GM19328 (cell line): ENCODE measurements at regions not wholly inside any gene's neighbourhood (a gene's known extent, or its start where the extent isn't known, plus 50 kb on each side); places are given as distances from the start of the nearest gene placed in this dataset.
"Not testable (repeated sequence)": the region's sequence is repeated elsewhere in the genome, so short reads cannot be mapped to it uniquely, and the experiment has no call there.

Source experiments
- ATAC-seq: cut with Tn5 transposase; IDR thresholded peaks from one replicate; pipeline ENCODE4 v1.9.1; 2021; ENCODE audit warnings: mild to moderate bottlenecking, moderate library complexity; ENCODE audit not compliant: unreplicated experiment

DNA sequence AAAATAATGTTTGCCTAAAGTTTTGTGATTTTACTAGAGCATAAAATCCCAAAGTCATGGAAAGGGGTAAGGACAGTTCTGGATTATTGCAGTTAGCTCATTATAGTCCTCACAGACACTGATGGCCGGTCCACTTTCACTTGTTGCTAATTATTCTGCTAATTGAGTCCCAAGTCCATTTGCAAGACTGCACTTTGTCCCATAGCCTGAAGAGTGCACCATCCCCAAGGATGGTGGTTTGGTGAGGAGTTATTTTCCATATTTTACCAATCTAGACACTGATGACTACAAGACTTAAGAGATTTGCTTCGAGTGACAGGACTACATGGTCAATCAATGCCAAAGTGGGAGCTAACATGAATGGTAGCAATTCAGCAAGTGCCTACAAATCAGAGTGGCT is 181.8 kb upstream of the CACNA2D1 start:
- no peak for ATAC-seq

DNA sequence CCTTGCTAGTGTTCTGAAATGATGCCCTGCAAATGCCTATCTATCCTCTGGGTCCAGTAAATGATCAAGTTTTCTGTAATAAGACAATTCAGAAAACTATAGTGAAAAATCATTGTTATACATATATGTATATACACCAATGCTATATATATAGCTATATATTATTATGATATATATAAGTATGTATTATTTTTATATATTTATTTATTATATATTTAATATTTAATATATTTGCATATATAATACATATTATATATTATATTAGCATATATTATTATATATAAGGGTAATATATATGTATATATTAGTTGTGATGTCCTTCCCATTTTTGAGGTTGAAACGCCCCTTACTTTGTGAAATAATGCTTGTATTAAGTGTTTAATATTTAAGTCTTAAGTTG is 181.4 kb upstream of the CACNA2D1 start:
- no peak for ATAC-seq

DNA sequence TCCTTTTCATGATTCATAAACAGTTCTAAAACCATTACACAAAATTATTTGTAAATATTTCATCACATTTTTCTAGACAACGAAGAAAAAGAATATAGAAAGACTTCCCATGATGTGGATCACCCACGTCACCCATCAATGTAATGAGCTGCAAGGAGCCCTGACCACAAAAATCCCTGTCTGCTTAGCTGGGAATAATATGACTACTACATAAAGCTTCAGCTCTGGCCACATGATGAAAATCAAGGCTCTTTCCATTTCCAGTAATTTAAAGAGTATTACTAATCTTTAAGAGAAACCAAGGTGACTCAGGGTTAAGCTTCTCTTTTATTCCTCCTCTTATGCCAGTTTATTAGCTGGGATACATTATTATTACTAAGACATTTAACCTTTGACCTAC is 180.8 kb upstream of the CACNA2D1 start:
- ATAC-seq: no peak

DNA sequence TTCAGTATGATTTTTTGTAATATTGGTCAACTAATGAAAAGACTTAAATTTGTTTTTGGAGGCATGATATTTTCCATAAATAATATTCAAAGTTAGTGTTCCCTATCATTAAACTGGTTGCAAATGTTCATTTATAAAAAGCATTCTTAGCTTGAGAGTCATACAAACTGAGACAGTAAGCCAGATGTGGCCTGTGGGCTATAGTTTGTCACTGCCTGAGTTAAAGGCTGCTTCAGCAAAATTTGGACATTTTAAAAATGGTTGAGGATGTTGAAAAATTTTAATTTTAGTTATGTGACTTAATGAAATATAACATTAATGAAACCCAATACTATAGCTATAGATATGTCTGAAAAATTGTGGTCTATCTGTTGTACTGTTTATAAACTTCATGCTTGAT is 180.2 kb upstream of the CACNA2D1 start:
- no peak for ATAC-seq

DNA sequence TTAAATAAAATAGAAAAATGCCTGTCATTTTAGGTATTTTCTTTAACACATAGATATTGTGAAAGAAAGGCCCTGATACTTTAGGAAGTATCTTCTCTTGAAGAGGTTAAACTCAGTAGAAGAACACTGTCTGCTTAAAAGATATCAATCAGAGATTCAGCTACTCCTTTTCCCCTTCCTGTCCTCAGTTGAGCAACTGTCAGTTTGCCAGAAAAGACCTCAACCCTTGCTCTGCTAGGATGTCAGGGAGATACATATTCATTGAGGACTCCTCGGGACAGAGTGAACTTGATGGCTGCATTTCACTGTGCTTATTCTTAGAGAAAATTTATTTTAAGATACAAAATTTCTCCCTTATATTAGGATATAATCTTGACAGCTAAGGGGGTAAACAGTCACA is 173.6 kb upstream of the CACNA2D1 start:
- no peak for ATAC-seq

DNA sequence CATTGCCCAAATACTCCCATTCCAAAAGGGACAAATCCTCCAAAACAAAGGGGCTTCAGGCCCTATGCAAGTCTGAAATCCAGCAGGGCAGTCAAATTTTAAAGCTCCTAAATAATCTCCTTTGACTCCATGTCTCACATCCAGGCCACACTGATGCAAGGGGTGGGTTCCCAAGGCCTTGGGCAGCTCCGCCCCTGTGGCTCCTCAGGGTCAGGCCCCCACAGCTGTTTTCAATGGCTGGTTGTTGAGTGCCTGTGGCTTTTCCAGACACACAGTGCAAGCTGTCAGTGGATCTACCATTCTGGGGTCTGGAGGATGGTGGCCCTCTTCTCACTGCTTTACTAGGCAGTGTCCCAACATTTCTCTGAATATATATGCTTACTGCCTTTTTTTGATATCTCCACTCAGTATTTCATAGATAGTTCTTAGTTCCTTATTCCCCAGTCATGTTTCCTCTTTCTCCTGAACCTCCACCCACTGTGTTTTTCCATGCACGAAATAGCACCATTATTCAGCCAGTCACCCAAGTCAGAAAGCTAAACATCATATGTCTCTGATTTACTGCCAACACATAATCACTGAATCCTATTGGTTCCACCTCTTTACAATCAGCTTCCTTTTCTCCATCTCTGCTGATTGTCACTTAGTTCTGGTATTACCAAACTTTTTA is 172.6 kb upstream of the CACNA2D1 start:
- ATAC-seq: no peak

DNA sequence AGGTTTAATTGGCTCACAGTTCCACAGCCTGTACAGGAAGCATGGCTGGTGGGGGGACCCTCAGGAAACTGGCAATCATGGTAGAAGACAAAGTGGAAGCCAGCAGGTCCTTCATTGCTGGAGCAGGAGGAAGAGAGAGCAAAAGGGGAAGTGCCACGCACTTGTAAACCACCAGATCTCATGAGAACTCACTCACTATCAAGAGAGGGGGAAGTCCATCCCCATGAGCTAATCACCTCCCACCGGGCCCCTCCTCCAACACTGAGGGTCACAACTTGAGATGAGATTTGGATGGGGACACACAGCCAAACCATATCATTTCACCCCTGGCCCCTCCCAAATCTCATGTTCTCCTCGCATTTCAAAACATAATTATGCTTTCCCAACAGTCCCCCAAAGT is 171.9 kb upstream of the CACNA2D1 start:
- peak; percentile 62 for ATAC-seq

DNA sequence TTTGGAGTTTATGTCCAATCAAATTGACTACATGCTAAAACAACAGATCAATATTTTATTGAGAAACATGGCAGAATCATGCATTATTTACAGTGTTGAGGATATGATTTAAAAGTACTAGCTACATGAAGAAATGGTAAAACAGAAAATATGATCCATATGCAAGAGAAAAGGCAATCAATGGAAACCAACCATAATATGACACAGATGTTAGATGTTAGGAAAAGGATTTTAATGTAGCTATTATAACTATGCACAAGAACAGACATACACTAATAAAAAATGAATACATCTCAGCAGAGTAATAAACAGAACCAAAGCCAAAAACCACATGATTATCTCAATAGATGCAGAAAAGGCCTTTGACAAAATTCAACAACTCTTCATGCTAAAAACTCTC is 166.2 kb upstream of the CACNA2D1 start:
- ATAC-seq: no peak

DNA sequence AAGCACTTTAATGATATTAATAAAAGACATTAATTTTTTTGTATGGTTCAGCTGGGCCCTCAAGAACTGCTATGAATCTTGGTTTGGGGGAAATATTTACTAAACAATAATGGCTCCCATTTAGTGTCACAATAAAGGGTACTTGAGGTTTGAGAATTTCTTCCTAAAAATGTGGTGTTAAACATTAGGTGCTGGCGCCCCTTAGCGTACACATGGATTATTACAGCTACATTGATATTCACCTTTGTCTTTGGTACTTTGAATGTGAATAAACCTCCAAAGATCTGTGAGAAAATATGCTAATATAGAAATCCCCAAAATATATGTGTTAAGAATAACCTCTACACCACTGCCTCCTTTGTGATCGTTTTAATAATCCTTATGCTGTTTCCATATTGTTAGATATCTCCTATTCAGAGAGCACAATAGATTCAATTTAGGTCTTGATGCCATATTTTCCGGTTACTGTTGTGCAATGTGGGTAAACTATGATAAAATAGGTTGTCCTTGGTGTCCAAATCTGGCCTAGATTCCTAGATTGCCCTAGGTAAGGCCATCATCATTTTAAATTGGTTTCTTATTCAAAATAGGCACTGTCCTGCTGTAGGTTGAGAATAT is 161.8 kb upstream of the CACNA2D1 start:
- no peak for ATAC-seq

DNA sequence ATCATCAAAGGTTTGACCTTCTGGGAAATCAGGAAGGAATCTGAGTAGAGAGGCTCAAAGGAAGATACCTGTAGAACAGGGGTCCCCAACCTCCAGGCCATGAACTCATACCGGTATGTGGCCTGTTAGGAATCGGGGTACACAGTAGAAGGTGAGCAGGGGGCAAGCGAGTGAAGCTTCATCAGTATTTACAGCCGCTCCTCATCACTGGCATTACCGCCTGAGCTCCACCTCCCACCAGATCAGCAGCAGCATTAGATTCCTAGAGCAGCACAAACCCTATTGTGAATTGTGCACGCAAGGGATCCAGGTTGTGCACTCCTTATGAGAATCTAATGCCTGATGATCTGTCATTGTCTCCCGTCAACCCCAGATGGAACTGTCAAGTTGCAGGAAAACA is 158.5 kb upstream of the CACNA2D1 start:
- ATAC-seq: no peak

DNA sequence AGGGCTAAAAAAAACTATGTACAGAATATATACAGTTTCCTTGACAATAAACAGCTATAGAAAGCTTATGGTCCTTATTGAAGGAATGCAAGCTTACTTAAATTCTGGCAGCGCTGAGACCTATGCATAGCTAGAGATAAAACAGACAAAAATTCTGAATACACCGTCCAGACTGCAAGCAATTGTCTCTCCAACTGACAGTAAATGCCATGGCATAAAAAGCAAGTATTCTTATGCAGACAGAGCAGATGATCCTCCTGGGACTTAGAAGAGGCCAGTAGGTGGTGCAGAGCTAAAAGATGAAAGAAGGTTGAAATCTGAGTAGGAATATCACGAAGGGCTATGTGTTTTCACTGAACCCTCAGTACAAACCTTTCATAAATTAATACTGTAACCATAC is 157.0 kb upstream of the CACNA2D1 start:
- no peak for ATAC-seq

DNA sequence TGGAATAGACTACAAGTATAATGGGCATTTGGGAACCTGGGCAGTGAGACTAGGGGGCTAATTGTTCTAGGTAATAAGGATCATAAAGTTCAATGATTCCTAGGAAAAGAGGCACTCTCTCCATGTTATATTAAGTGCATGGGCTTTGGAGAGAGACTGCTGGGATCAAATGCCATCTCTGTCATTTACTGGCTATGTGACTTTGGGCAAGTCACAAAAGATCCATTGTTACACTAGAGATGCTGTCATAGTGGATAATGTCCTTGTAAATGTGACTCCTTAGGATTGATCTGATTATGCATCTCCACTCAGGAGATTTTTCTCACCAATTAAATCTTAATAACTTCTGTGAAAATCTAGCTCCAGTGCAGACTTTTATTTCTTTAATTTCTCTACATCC is 156.3 kb upstream of the CACNA2D1 start:
- no peak for ATAC-seq

DNA sequence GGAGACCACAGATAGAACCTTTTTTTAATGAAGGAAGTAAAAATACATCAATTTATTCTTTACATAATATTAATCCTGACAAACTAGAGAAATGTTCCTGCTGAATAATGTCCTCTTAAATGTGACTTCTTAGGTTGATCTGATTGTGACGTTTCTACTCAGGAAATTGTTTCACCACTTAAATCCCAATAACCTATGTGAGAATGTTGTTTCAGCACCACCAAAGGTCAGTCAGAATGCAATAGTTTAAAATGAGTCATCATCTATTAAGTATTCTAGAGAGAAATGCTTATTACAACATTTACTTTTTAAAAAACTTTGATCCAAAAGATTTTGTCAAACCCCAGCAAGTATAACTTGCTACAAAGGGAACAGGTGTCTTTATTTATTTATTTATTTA is 155.4 kb upstream of the CACNA2D1 start:
- ATAC-seq: no peak

DNA sequence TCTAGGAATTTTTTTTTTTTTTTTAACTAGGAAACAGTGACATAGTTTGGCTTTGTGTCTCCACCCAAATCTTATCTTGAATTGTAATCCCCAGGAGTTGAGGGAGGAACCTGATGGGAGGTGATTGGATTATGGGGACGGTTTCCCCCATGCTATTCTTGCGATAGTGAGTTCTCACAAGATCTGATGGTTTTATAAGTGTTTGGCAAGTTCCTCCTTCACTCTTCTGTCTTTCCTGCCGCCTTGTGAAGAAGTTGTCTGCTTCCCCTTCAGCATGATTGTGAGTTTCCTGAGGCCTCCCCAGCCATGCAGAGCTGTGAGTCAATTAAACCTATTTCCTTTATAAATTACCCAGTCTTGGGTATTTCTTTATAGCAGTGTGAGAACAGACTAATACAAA is 152.2 kb upstream of the CACNA2D1 start:
- ATAC-seq: not testable (repeated sequence)

DNA sequence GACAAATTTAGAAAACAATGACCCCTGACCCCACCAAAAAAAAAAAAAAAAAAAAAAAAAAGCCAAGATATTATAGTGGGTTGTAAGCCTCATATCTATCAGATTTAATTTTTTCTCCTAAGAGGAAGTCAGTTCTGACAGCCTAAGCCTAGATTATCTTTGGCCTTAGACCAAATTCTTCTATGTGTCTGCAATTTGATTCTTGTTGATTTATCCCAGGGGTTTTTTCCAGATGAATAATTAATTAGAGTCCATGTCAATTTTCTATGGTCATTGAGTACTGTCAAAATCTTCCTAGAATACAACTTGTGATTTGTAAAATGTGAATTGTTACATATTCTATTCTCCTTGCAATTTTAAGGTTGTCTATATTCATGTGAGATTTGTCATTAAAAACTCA is 151.6 kb upstream of the CACNA2D1 start:
- ATAC-seq: no peak

DNA sequence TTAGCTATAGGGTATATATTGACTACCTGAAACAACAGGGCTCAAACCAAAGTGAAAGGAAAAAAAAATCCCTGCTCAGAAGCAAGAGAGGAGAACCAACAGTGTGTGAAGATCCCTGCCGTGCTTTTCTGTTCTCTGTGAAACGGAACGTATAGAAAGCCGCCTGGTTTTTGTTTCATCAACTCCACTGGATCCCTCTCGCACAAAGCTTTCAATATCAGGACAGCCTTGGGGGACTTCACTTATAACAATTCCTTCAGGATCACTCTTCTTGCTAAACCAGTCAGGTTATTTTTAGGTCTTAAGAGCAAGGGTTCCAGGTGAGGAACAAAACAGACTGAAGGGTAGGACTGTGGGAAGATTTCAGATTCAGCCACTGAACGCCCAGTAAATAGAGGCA is 151.1 kb upstream of the CACNA2D1 start:
- no peak for ATAC-seq

DNA sequence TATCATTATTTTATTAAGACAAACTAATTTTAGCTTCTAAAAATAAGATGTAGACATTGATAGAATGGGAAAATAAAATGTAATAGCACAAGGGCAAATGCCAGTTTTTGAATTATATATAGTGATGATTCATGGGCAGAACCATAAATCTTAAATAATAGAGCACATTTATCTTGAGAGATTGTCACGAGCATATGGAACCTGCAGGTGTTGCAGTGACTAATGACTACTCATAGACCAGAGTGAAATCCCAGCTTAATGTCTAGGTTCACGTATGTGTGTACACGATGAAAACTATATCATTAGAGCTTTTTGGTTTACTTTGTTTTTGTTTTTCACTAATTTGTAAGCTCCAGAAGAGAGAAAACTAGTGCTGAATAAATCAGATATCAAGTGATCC is 150.2 kb upstream of the CACNA2D1 start:
- no peak for ATAC-seq

DNA sequence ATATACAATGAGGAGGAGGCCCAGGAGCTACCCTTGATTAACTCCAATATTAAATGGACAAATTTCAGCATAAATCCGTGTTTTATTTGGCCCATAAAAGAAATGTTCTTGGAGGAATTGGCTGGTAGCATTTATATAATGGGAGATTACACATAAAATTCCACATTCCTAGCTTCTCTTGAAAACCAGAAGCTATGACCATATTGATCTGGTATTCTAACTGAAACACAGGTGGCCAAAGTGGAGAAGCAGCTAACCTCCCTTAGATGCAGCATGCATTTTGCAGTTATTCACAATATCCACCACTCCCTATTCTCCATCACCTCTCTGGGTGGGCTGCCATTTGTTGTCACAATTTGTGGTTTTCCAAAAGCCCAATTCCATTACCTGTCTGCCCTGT is 148.8 kb upstream of the CACNA2D1 start:
- no peak for ATAC-seq

DNA sequence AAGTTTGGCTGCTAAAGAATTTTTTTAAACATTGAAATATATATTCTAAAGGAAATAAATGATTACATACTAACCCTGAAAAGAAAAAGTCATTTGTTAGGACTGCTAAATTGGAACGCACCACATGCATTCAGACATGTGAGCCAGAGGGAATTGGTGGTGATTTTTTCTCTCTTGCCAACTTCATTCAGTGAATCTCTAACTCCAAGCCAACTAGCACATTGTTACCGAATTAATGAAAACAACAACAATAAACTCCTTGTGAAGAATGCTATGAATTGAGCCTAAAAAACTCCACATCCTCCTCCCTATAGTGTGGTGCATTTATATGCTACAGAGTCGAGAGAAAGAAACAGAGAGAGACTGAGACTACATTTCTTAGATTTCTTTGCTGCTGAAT is 135.5 kb upstream of the CACNA2D1 start:
- ATAC-seq: no peak

DNA sequence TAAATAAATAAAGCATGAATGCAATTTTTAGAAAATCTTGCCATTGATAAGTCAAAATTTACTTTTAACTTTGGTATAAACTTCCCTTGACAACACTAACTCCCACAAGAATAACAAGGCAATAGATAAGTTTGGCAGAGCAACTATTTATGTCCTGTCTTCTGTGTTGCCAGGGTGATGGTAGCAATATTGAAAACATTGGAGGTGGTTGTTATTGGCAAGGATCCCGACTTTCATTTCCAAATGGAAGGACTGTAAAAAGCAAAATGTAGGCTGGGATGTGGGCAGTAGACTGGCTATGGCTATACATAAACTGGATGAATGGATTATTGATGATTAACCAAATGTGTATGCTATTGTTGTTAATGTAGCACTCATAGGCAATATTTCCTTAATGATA is 134.9 kb upstream of the CACNA2D1 start:
- no peak for ATAC-seq

DNA sequence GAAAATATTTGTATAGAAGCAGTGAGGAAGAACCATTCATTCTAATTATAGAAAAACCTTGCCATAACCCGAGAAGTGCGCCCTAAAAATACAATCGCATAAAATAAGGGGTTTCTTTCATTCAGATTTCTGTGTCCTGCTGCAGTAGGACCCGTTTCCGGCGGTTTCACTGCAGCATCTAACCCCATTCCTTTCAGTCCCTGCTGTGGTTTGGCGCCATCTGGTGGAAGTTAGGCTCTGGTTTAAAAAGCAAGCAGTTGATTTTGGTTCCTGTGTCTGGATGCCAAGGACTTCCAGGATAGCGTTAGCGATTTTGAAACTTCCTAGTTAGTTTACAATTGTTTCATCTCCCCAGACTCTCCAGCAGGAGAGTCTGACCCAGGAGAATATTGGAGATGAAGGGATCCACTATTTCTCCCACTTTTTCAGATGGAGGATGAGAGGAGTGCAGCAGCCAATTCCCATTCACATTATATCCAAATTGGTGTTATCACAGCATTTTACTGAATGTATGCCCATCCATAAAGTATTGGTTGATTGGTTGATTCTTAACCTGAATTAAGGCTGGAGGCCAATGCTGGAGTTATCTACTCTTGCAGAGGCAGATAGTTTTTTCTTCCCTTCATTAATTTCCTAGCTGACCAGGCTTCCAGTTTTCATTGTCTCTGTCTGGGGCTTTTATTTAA is 128.8 kb upstream of the CACNA2D1 start:
- ATAC-seq: peak; percentile 92

DNA sequence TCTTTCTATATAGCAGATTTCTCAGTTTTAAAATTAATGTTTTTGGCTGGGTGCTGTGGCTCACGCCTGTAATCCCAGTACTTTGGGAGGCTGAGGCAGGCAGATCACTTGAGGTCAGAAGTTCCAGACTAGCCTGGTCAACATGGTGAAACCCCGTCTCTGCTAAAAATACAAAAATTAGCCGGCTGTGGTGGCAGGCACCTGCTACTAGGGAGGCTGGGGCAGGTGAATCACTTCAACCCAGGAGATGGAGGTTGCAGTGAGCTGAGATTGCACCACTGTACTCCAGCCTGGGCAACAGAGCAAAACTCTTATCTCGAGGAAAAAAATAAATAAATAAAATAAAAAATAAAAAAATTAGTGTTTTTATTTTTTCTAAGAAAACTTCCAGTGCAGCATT is 127.5 kb upstream of the CACNA2D1 start:
- not testable (repeated sequence) for ATAC-seq

DNA sequence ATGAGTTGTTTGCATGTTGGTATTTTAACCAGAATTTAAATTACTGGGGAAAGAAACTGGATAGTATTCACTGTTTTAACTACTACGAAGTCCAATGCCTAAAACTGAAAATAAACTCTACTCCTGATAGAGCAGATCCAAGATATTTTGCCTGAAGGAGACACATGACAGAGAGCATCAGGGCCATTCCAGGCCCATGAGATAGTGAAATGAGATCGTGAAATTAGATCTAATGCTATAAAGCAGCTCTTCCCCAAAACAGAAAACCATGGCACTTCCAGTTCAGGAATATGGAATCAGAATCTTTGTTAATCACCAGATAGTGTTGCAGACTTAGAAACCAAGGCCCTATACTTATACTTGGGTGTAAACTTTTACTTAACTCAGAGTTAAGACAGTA is 124.3 kb upstream of the CACNA2D1 start:
- ATAC-seq: no peak
